GM23338 (cell line): ENCODE measurements at regions not wholly inside any gene's neighbourhood (a gene's known extent, or its start where the extent isn't known, plus 50 kb on each side); places are given as distances from the start of the nearest gene placed in this dataset.

Source experiments
- ATAC-seq: fragments of 200-7000 bp; cut with Tn5 transposase; 3 replicates; pipeline ENCODE4 v1.9.1; 2020
- DNase-seq: peaks from one replicate; pipeline ENCODE4 v3.0.0-alpha.2; 2015; ENCODE audit warnings: low spot score
- H2AFZ ChIP-seq: fragments of 200-600 bp; sonication (generic); 2 replicates; pipeline ENCODE4 v1.8.0; 2016; ENCODE audit warnings: antibody characterized with exemption, mild to moderate bottlenecking, moderate library complexity
- H3F3A ChIP-seq: fragments of 200-600 bp; sonication (generic); replicated peaks from 2 replicates; pipeline ENCODE4 v1.8.0; 2017; ENCODE audit warnings: antibody characterized with exemption, mixed run types, low read depth
- H3K27ac ChIP-seq: fragments of 200-600 bp; sonication (generic); 2 replicates; pipeline ENCODE4 v1.6.1; 2016; ENCODE audit warnings: low read depth
- H3K27me3 ChIP-seq: fragments of 200-600 bp; sonication (generic); 2 replicates; pipeline ENCODE4 v1.8.0; 2016; ENCODE audit warnings: mild to moderate bottlenecking, mixed run types, moderate library complexity; ENCODE audit not compliant: insufficient read depth
- H3K36me3 ChIP-seq: fragments of 200-600 bp; sonication (generic); 2 replicates; pipeline ENCODE4 v1.8.0; 2016; ENCODE audit warnings: mild to moderate bottlenecking; ENCODE audit not compliant: insufficient read depth
- H3K4me1 ChIP-seq: fragments of 200-600 bp; sonication (generic); 2 replicates; pipeline ENCODE4 v1.8.0; 2016; ENCODE audit warnings: mild to moderate bottlenecking, moderate library complexity; ENCODE audit not compliant: insufficient read depth
- H3K4me2 ChIP-seq: fragments of 200-600 bp; sonication (generic); 2 replicates; pipeline ENCODE4 v1.7.1; 2017; ENCODE audit warnings: mixed run types
- H3K4me3 ChIP-seq: fragments of 200-600 bp; sonication (generic); 2 replicates; pipeline ENCODE4 v1.6.1; 2016; ENCODE audit warnings: mixed run types
- H3K79me2 ChIP-seq: fragments of 200-600 bp; sonication (generic); replicated peaks from 2 replicates; pipeline ENCODE4 v1.8.0; 2017; ENCODE audit warnings: mild to moderate bottlenecking; ENCODE audit not compliant: insufficient read depth
- H3K9me2 ChIP-seq: fragments of 200-600 bp; sonication (generic); 2 replicates; pipeline ENCODE4 v1.8.0; 2017; ENCODE audit not compliant: insufficient read depth
- H4K20me1 ChIP-seq: fragments of 200-600 bp; sonication (generic); replicated peaks from 2 replicates; pipeline ENCODE4 v1.8.0; 2017; ENCODE audit warnings: mild to moderate bottlenecking; ENCODE audit not compliant: insufficient read depth
- H3K27ac Mint-ChIP-seq: 2 replicates; pipeline ENCODE4 v1.8.0; 2020; ENCODE audit warnings: inconsistent platforms, mild to moderate bottlenecking, moderate library complexity, mixed read lengths
- H3K27me3 Mint-ChIP-seq: 3 replicates; pipeline ENCODE4 v1.8.0; 2022; ENCODE audit warnings: low read depth, mild to moderate bottlenecking, moderate library complexity, mixed read lengths, inconsistent platforms; ENCODE audit not compliant: insufficient read depth, poor library complexity
- H3K36me3 Mint-ChIP-seq: 3 replicates; pipeline ENCODE4 v1.8.0; 2021; ENCODE audit warnings: low read depth, mild to moderate bottlenecking, inconsistent platforms, moderate library complexity, mixed read lengths
- H3K4me1 Mint-ChIP-seq: 3 replicates; pipeline ENCODE4 v1.8.0; 2020; ENCODE audit warnings: mild to moderate bottlenecking, inconsistent platforms, mixed read lengths
- H3K4me3 Mint-ChIP-seq: 3 replicates; pipeline ENCODE4 v1.8.0; 2021; ENCODE audit warnings: moderate library complexity, mild to moderate bottlenecking, inconsistent platforms, mixed read lengths
- H3K9me3 Mint-ChIP-seq: 3 replicates; pipeline ENCODE4 v1.8.0; 2020; ENCODE audit warnings: moderate library complexity, mild to moderate bottlenecking, inconsistent platforms, mixed read lengths
- CREB1 ChIP-seq: fragments of 250-450 bp; sonication (Bioruptor Pico); IDR thresholded peaks from 2 replicates; pipeline ENCODE4 v1.5.0; 2020; ENCODE audit warnings: low read depth, mild to moderate bottlenecking, moderate library complexity
- CTCF ChIP-seq, 2 experiments: fragments of 200-600 bp in 1 of 2; sonication (generic) in 1 of 2; conservative IDR thresholded peaks; 2 replicates each; pipeline versions ENCODE4 v1.5.1 to v1.6.1; 2016 to 2017; ENCODE audit warnings: antibody characterized with exemption in 2 of 2, low read depth in 2 of 2, mild to moderate bottlenecking in 2 of 2, moderate library complexity in 1 of 2
- EZH2 ChIP-seq: fragments of 200-600 bp; sonication (generic); IDR thresholded peaks from one replicate; pipeline ENCODE4 v1.8.0; 2017; ENCODE audit warnings: antibody characterized with exemption, mild to moderate bottlenecking, low read depth; ENCODE audit not compliant: unreplicated experiment
- EZH2phosphoT487 ChIP-seq: fragments of 200-600 bp; sonication (generic); IDR thresholded peaks from one replicate; pipeline ENCODE4 v1.8.1; 2018; ENCODE audit warnings: antibody characterized with exemption; ENCODE audit not compliant: unreplicated experiment
- JUNB ChIP-seq: IDR thresholded peaks from one replicate; pipeline ENCODE4 v1.6.1; 2016; ENCODE audit warnings: antibody characterized with exemption; ENCODE audit not compliant: unreplicated experiment
- NANOG ChIP-seq: IDR thresholded peaks from 2 replicates; pipeline ENCODE4 v1.6.1; 2016; ENCODE audit warnings: antibody characterized with exemption, borderline replicate concordance
- POLR2AphosphoS5 ChIP-seq: IDR thresholded peaks from 2 replicates; pipeline ENCODE4 v1.6.1; 2016; ENCODE audit warnings: antibody characterized with exemption, low read depth
- REST ChIP-seq: IDR thresholded peaks from one replicate; pipeline ENCODE4 v1.6.1; 2018; ENCODE audit warnings: antibody characterized with exemption; ENCODE audit not compliant: unreplicated experiment
- STAT1 ChIP-seq: IDR thresholded peaks from one replicate; pipeline ENCODE4 v1.6.1; 2016; ENCODE audit warnings: antibody characterized with exemption; ENCODE audit not compliant: unreplicated experiment
- ZNF114 ChIP-seq: fragments of 250-450 bp; sonication (Bioruptor Pico); IDR thresholded peaks from 2 replicates; pipeline ENCODE4 v1.5.0; 2020; ENCODE audit warnings: mild to moderate bottlenecking, moderate library complexity
- ZNF331 ChIP-seq: fragments of 250-450 bp; sonication (Bioruptor Pico); IDR thresholded peaks from 2 replicates; pipeline ENCODE4 v1.5.0; 2020; ENCODE audit warnings: low read depth, mild to moderate bottlenecking, moderate library complexity
- ZNF462 ChIP-seq: fragments of 250-450 bp; sonication (Bioruptor Pico); IDR thresholded peaks from 2 replicates; pipeline ENCODE4 v1.5.0; 2020; ENCODE audit warnings: mild to moderate bottlenecking, moderate library complexity
- TF ChIP-seq, protein P1 (sequence below): IDR thresholded peaks from 2 replicates; pipeline ENCODE4 v1.6.1; 2016; ENCODE audit warnings: antibody characterized with exemption

GRCh38 chr5:110815916-110816605 lies 77.3 kb downstream of the SLC25A46 start:
- Histone ChIP-seq H3K79me2 (no peaks in the 10 kb centered on the region), H3K4me3 (no peak overlapping the region), H3K9me2 (no peaks in the 10 kb centered on the region), H3K36me3 (no peaks in the 10 kb centered on the region), H3K4me2 (no peak overlapping the region), H2AFZ (no peak overlapping the region), H3K27me3 (no peaks in the 10 kb centered on the region), H3K4me1 (peaks cover 4% of the 10 kb centered on the region; the same call in 1 of the 2 replicates), H3K27ac (no peak overlapping the region), H4K20me1 (no peaks in the 10 kb centered on the region), H3F3A (no peaks in the 10 kb centered on the region)
- no peak for DNase-seq
- no peak for ATAC-seq
- peaks cover 3% of the 10 kb centered on the region for H3K27me3 Mint-ChIP-seq
- no peak overlapping the region for H3K27ac Mint-ChIP-seq
- H3K4me1 Mint-ChIP-seq: peaks cover 3% of the 10 kb centered on the region; the same call in 2 of the 3 replicates
- TF ChIP-seq CTCF (conservative IDR thresholded peaks at IDR 0.05; ENCODE audit: low read depth in 2 of 2) (no peak), EZH2 (no peak), ZNF114 (CRISPR knock-in tag) (no peak), POLR2AphosphoS5 (no peak), ZNF462 (CRISPR knock-in tag) (no peak), JUNB (no peak), REST (no peak), STAT1 (no peak), NANOG (no peak), ZNF331 (CRISPR knock-in tag) (no peak), EZH2phosphoT487 (no peak), CREB1 (no peak)
- TF ChIP-seq, protein P1, sequence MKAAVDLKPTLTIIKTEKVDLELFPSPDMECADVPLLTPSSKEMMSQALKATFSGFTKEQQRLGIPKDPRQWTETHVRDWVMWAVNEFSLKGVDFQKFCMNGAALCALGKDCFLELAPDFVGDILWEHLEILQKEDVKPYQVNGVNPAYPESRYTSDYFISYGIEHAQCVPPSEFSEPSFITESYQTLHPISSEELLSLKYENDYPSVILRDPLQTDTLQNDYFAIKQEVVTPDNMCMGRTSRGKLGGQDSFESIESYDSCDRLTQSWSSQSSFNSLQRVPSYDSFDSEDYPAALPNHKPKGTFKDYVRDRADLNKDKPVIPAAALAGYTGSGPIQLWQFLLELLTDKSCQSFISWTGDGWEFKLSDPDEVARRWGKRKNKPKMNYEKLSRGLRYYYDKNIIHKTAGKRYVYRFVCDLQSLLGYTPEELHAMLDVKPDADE: no peak
- no peak overlapping the region for H3K4me3 Mint-ChIP-seq
- H3K36me3 Mint-ChIP-seq: no peaks in the 10 kb centered on the region
- H3K9me3 Mint-ChIP-seq: no peaks in the 10 kb centered on the region; the same call in 2 of the 3 replicates
